Neural cell (in vitro differentiated cells): ENCODE measurements at regions not wholly inside any gene's neighbourhood (a gene's known extent, or its start where the extent isn't known, plus 50 kb on each side); places are given as distances from the start of the nearest gene placed in this dataset.

Experiments used
- H2AFZ ChIP-seq: fragments of 200-600, 300-800 bp; sonication (generic), shearing (Covaris generic); 2 replicates; pipeline ENCODE4 v1.6.0; 2014; ENCODE audit warnings: low read depth, mild to moderate bottlenecking, antibody characterized with exemption, low read length, moderate library complexity
- H3F3A ChIP-seq: fragments of 200-600 bp; shearing (Covaris generic); 2 replicates; pipeline ENCODE4 v1.6.1; 2016; ENCODE audit warnings: mild to moderate bottlenecking, moderate library complexity, mixed read lengths, antibody characterized with exemption, low read length; ENCODE audit not compliant: insufficient read depth, poor library complexity, severe bottlenecking
- H3K27ac ChIP-seq: fragments of 200-600, 300-800 bp; sonication (generic), shearing (Covaris generic); 2 replicates; pipeline ENCODE4 v1.5.1; 2014; ENCODE audit warnings: mild to moderate bottlenecking, low read length, moderate library complexity
- H3K27me3 ChIP-seq: fragments of 300-800, 200-600 bp; sonication (generic), shearing (Covaris generic); 2 replicates; pipeline ENCODE4 v1.6.0; 2014; ENCODE audit warnings: mild to moderate bottlenecking, low read depth, low read length, moderate library complexity; ENCODE audit not compliant: insufficient read depth
- H3K36me3 ChIP-seq: fragments of 300-800, 200-600 bp; sonication (generic), shearing (Covaris generic); 2 replicates; pipeline ENCODE4 v1.5.1; 2014; ENCODE audit warnings: mild to moderate bottlenecking, antibody characterized with exemption, low read length, moderate library complexity; ENCODE audit not compliant: insufficient read depth
- H3K4me2 ChIP-seq: fragments of 300-800, 200-600 bp; sonication (generic), shearing (Covaris generic); 2 replicates; pipeline ENCODE4 v1.6.0; 2014; ENCODE audit warnings: mild to moderate bottlenecking, low read length
- H3K4me3 ChIP-seq: fragments of 300-800, 200-600 bp; sonication (generic), shearing (Covaris generic); 2 replicates; pipeline ENCODE4 v1.5.1; 2014; ENCODE audit warnings: mild to moderate bottlenecking, low read length, moderate library complexity
- H3K79me2 ChIP-seq: fragments of 200-600 bp; shearing (Covaris generic); replicated peaks from 2 replicates; pipeline ENCODE4 v1.6.0; 2014; ENCODE audit warnings: mild to moderate bottlenecking, low read length, moderate library complexity; ENCODE audit not compliant: insufficient read depth
- H3K9ac ChIP-seq: fragments of 300-800, 200-600 bp; sonication (generic), shearing (Covaris generic); 2 replicates; pipeline ENCODE4 v1.6.1; 2016; ENCODE audit warnings: mild to moderate bottlenecking, low read length, mixed read lengths
- H3K9me2 ChIP-seq: fragments of 200-600 bp; shearing (Covaris generic); 2 replicates; pipeline ENCODE4 v1.6.1; 2016; ENCODE audit warnings: mild to moderate bottlenecking, low read length, mixed read lengths; ENCODE audit not compliant: insufficient read depth
- H3K9me3 ChIP-seq: fragments of 200-600, 300-800 bp; sonication (generic), shearing (Covaris generic); 2 replicates; pipeline ENCODE4 v1.6.1; 2016; ENCODE audit warnings: mild to moderate bottlenecking, mixed run types, low read length, moderate library complexity, mixed read lengths
- H4K20me1 ChIP-seq: fragments of 200-600 bp; shearing (Covaris generic); 2 replicates; pipeline ENCODE4 v1.6.1; 2016; ENCODE audit warnings: mild to moderate bottlenecking, mixed run types; ENCODE audit not compliant: insufficient read depth
- CTCF ChIP-seq: fragments of 450-650 bp; IDR thresholded peaks from 2 replicates; pipeline ENCODE4 v1.5.1; 2014; ENCODE audit warnings: antibody characterized with exemption, mild to moderate bottlenecking, moderate library complexity; ENCODE audit not compliant: poor library complexity, severe bottlenecking
- EP300 ChIP-seq: fragments of 450-650 bp; conservative IDR thresholded peaks from 2 replicates; pipeline ENCODE4 v1.6.1; 2014; ENCODE audit warnings: antibody characterized with exemption, mild to moderate bottlenecking, moderate library complexity; ENCODE audit not compliant: poor library complexity, severe bottlenecking
- EZH2 ChIP-seq: fragments of 200-600, 300-800 bp; shearing (Covaris generic), sonication (generic); IDR thresholded peaks from 2 replicates; pipeline ENCODE4 v1.6.1; 2014; ENCODE audit warnings: antibody characterized with exemption, low read length, borderline replicate concordance, mild to moderate bottlenecking; ENCODE audit not compliant: insufficient read depth, poor library complexity, severe bottlenecking
- MXI1 ChIP-seq: fragments of 450-650 bp; conservative IDR thresholded peaks from 2 replicates; pipeline ENCODE4 v1.6.1; 2014; ENCODE audit warnings: antibody characterized with exemption, mild to moderate bottlenecking; ENCODE audit not compliant: poor library complexity, severe bottlenecking
- POLR2AphosphoS5 ChIP-seq: IDR thresholded peaks from 2 replicates; pipeline ENCODE4 v1.6.1; 2012
- RAD21 ChIP-seq: fragments of 450-650 bp; conservative IDR thresholded peaks from 2 replicates; pipeline ENCODE4 v1.6.1; 2014; ENCODE audit warnings: antibody characterized with exemption, mild to moderate bottlenecking, moderate library complexity
- REST ChIP-seq: IDR thresholded peaks from 2 replicates; pipeline ENCODE4 v1.6.1; 2012; ENCODE audit warnings: borderline replicate concordance
- SMC3 ChIP-seq: fragments of 450-650 bp; conservative IDR thresholded peaks from 2 replicates; pipeline ENCODE4 v1.6.1; 2014; ENCODE audit warnings: antibody characterized with exemption, mild to moderate bottlenecking, moderate library complexity; ENCODE audit not compliant: poor library complexity
- TAF1 ChIP-seq: IDR thresholded peaks from 2 replicates; pipeline ENCODE4 v1.6.1; 2012; ENCODE audit warnings: low read depth

GRCh38 chr3:64398476-64398875 is 173.2 kb upstream of the PRICKLE2 start:
- Histone ChIP-seq H3K9me2 (no peaks in the 10 kb centered on the region), H3K4me3 (no peak overlapping the region), H3K27ac (peak overlapping the region; percentile 87), H3K27me3 (no peaks in the 10 kb centered on the region), H2AFZ (no peak overlapping the region), H3F3A (no peaks in the 10 kb centered on the region), H4K20me1 (no peaks in the 10 kb centered on the region), H3K36me3 (no peaks in the 10 kb centered on the region), H3K9ac (no peak overlapping the region), H3K9me3 (no peaks in the 10 kb centered on the region), H3K79me2 (no peaks in the 10 kb centered on the region), H3K4me2 (no peak overlapping the region)
- TF ChIP-seq RAD21 (no peak), POLR2AphosphoS5 (no peak), SMC3 (no peak), MXI1 (no peak), EZH2 (no peak), EP300 (no peak), REST (no peak), TAF1 (no peak), CTCF (no peak)

- H2AFZ ChIP-seq = no peak overlapping the region
- no peaks in the 10 kb centered on the region for H3K9me2 ChIP-seq
- no peaks in the 10 kb centered on the region for H3F3A ChIP-seq
- no peaks in the 10 kb centered on the region for H3K27me3 ChIP-seq
- no peaks in the 10 kb centered on the region for H3K9me3 ChIP-seq
- peak overlapping the region; percentile 87 for H3K27ac ChIP-seq
- no peaks in the 10 kb centered on the region for H3K36me3 ChIP-seq
- H3K9ac ChIP-seq = peak overlapping the region; percentile 54
- H3K4me2 ChIP-seq = no peak overlapping the region
- TF ChIP-seq EZH2 (no peak), RAD21 (no peak), MXI1 (no peak), CTCF (no peak), POLR2AphosphoS5 (no peak), EP300 (no peak), TAF1 (no peak), REST (no peak), SMC3 (no peak)
- no peaks in the 10 kb centered on the region for H4K20me1 ChIP-seq
- no peaks in the 10 kb centered on the region for H3K79me2 ChIP-seq
- peak overlapping the region; percentile 38 for H3K4me3 ChIP-seq
Measured at GRCh38 chr3:64398006-64398405, 172.7 kb upstream of the PRICKLE2 start.
